ENCODE measurements at regions not wholly inside any gene's neighbourhood (a gene's known extent, or its start where the extent isn't known, plus 50 kb on each side); places are given as distances from the start of the nearest gene placed in this dataset.
A peak's percentile ranks its signal among the peaks of the same experiment; 100 is the strongest.

DNA sequence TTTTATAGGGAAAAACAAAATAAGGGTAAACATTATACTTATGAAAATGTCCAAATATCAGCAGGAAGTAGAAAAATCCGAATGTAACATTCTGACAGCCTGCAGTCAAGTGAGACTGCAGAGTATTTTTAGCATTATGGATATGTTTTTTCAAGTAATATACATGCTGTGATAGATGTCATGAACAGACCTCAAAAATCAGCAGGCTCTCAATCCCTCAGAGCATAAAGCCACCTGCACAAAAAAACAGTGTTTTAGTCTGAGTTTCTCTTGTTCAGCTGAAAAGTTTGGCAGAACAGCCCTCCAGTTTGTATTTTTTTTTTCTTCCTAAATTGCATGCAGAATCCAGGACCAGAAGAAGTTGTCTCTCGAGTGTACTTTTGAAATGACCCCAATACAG lies 219.1 kb upstream of the FMN2 start:
- DNase-seq (ENCODE audit: low read depth in 2 of 2, low spot score in 1 of 2): no peak

DNA sequence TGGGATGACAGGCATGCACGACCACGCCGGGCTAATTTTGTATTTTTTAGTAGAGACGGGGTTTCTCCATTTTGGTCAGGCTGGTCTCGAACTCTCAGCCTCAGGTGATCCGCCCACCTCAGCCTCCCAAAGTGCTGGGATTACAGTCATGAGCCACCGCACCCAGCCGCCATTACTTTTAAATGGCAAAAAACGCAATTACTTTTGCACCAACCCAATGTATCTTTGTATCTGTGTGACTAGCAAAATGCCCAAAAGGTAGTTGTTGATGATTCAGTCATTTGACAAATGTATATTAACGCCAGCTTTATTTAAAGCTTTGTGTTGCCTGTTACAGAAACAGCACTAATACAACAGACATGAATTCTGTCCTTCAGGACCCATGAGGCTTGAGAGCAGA lies 216.9 kb upstream of the FMN2 start:
- no peak for DNase-seq (ENCODE audit: low read depth in 2 of 2, low spot score in 1 of 2)

DNA sequence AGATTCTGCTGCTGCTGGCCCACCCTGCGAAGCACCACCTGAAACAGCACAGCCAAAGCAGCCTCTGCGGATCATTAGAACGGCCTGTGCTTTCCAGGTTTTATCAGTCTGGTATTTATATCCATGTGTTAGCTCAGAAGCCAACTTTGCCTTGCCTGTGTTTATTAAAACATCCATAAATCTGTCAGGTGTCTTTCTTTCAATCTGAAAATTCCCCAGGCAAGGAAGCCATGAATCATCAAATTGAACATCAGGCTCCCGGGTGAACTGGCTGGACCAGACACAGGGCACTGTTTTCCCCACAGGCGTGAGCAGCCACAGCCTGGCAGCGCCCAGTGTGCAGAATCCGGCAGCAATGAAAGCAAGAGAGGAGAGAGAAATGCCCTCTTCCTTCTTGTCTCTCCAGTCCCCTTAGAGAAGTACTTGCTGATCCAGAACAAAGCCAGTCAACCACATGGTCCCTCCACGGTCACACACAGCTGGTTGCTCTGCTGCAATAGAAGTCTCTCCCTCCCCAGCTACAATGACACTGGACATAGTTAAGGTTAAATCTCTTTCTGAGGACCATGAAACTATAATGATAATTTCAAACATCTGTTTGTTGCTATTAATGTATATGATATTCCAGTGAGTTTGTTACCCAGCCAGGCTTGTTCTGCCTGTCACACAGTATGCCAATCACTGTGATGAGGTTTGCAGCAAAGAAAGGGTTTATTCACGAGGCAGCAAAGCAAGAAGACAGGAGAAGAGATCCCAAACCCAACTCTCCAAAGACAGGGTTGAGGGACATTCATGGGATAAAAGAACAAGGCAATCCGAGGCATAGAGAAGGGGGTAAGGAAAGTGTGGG lies 212.1 kb upstream of the FMN2 start:
- no peak for DNase-seq (ENCODE audit: low read depth in 2 of 2, low spot score in 1 of 2)

DNA sequence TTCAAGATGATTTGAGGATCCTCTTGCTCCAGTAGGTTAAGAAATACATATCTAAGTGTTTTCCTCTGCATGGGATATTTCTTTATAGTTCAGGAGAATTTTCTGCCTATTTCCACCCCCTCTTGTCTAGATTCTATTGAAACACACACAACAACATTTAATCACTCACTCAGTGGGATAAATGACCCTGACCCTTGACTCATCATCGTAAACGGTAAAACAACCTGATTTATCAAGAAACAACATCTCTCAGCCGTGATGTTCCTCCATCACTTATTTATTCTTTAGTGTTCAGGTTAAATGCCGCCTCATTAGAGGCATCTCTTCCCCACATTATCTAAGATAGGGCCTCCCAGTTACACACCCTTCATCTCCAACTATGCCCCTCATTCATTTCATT lies 208.7 kb upstream of the FMN2 start:
- no peak for DNase-seq (ENCODE audit: low read depth in 2 of 2, low spot score in 1 of 2)

DNA sequence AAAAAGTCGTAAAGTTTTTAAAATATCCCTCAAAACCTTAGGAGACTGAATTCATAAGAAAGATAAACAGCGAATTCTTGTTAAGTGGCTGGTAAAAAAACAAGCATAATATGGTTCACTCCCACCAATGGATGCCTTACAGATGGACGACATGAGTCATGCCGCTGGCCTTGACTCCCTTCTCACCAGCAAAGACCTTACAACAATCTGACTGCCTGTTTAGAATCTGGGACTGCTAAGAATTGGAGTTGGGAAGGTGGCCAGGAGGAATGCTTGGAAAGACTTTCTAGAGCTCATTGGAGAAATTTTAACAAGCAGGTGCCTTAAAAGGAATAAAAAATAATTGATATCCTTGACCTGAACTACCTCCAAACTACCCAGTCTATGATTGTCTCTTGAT lies 206.9 kb upstream of the FMN2 start:
- DNase-seq (ENCODE audit: low read depth in 2 of 2, low spot score in 1 of 2): no peak

DNA sequence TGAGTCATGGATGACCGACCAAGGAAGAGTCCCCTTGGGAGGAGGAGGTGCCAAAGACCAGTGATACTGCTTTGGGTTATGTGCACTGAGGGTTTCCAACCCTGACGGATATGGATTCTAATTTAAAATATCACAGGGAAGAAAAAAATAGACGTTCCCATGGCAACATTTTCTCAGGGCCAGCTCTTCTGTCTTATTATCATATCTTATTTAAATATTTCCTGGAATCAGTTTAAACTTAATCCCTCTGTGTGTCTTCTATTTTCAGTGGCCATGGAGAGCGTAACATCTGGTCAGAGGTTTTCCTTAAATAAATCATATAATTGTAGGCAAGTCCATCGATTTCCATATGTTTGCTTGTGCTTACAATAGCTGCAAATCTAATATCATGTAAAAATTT lies 205.4 kb upstream of the FMN2 start:
- no peak for DNase-seq (ENCODE audit: low read depth in 2 of 2, low spot score in 1 of 2)

DNA sequence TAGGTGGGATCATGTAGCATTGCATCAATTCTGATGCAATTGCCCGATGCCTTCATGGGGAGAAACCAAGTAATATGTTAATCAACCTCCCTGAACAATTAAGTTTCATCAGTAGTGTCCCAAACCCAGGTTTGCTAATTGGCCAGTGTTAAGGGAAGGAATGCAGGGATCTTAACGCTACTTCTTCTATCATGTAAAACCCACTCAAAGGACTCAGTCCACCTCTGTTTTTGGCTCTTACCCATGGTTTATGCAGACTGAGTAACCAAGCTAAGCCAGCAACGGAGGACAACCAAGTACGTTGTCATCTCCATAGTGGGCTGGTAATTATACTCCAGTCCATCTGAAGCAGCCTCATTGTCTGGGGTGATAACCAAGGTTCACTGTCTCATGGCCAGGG lies 203.0 kb upstream of the FMN2 start:
- DNase-seq (ENCODE audit: low read depth in 2 of 2, low spot score in 1 of 2): no peak

DNA sequence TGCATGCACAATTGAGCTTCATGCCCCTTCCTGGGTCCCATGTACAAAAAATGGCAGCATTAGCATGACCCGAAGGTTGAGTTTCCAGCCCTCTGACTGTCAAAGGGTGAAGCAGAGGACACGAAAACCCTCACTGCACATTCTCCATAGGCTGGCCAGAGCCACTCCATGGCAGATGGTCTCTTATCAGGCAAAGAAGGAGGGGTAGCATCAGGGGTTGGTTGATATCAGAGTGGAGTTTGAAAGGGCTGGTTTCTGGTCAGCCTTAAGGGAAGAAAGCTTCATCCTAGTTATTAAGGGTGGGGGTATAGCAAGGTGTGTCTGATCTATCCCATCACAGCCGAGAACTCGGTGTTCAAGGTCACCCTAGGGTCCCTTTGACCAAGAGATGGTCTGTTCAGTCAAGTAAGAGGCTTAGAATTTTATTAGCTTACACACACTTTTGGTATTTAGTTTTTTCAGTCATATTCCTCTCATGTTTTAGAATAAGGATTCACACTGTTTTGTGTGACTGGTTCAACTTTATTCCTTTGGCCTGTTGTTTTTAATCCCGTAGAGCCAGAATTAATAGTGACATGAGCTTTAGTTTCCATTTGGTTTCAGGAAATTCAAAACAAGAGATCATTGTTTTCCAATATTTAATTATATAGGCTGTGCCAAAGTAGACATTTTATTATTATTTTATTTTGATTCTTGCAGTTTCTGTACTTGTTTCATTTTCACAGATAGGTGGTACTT lies 199.9 kb upstream of the FMN2 start:
- no peak for DNase-seq (ENCODE audit: low read depth in 2 of 2, low spot score in 1 of 2)

DNA sequence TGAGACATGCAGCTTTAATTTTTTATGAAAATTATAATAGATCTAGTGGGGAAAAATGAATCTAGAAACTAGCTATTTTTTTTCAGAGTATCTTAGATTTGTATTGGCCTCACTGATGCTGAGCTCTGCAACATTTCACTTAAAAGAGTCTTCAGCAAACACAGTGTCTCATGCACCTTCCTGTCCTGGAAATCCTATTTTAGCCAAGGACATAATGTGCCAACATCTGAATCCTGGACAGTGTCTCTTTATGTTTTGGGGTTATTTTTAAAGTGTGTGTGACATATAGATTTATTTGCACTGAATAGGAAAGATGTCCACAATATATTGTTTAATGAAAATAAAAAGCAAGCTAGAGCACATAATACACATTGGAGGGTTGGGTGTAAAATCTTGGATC lies 199.1 kb upstream of the FMN2 start:
- DNase-seq (ENCODE audit: low read depth in 2 of 2, low spot score in 1 of 2): no peak

DNA sequence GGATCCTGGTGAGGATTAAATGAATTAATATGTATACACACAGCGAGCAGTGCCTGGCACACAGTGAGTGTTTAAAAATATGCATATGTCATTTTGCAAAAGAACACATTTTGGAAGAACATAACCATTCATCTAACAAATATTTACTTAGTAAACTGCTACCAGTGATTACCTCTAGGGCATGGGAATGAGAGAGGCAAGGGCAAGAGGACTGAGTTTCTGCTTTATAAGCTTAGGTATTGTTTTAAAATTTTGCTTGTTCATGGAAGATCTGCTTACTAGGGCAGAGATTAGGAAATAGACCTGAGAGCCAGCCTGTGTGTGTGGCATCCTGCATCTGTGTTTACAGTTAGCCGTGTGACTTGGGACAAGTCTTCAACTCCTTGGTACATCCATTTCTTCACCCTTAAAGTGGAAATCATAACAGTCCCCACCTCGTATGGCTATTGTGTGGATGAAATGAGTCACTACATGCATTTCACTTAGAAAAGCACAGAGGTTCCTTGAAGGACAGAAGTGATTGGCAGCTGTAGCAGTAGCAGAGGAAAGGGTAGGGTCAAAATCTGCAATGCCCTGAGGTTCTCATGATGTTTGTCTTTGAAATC lies 198.5 kb upstream of the FMN2 start:
- DNase-seq (ENCODE audit: low read depth in 2 of 2, low spot score in 1 of 2): no peak

DNA sequence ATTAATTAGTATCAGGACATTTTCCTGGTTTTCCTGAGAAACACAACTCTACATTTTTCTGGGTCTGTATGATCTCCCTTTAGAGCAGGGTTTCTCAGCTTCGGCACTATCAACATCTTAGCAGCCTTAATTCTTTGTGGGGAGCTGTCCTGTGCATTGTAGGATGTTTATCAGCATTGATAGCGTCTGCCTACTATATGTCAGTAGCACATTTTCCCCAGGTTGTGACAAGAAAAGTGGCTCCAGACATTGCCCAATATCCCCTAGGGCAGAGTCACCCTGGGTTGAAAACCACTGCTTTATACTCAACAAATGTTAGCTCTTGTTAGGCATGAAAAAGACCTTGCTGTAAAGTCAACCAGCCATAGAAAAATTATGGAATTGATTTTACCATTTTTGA lies 195.1 kb upstream of the FMN2 start:
- DNase-seq (ENCODE audit: low read depth in 2 of 2, low spot score in 1 of 2): no peak

DNA sequence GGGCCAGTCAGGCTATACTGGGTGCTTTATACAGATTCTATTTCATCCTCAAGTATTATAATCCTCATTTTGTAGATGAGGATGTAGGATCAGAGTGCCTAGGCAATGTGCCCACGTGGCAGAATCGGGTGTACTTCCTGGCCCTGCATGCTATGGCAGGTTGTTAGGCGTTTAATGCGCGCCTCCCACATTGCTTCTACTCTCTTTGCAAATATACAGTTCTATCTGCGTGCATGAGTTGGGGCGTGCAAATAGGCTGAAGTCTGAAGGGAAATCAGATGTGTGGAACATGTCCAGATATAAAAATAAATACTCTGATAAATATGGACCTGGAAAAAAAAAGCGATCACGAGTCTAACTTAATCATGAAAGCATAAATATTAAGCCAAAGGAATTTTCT lies 194.7 kb upstream of the FMN2 start:
- DNase-seq (ENCODE audit: low read depth in 2 of 2, low spot score in 1 of 2): no peak

DNA sequence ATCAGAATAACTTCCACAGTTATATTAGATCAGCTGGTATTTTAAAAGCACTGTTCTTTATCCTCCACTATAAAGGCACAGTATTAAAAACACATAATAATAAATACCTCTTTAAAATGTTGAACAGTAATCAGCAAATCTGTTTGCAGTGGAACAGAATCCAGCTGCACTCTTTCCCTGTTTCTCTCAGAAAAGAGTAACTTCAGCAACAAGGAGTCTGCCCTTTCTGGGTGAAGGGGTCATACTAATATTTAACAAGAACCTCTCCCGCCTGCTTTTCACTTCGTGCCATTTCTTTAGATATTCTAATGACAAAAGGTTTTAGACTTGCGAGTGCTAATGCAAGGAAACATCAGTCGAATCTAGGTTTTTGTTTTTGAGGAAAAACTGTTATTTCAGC lies 194.2 kb upstream of the FMN2 start:
- DNase-seq (ENCODE audit: low read depth in 2 of 2, low spot score in 1 of 2): no peak

DNA sequence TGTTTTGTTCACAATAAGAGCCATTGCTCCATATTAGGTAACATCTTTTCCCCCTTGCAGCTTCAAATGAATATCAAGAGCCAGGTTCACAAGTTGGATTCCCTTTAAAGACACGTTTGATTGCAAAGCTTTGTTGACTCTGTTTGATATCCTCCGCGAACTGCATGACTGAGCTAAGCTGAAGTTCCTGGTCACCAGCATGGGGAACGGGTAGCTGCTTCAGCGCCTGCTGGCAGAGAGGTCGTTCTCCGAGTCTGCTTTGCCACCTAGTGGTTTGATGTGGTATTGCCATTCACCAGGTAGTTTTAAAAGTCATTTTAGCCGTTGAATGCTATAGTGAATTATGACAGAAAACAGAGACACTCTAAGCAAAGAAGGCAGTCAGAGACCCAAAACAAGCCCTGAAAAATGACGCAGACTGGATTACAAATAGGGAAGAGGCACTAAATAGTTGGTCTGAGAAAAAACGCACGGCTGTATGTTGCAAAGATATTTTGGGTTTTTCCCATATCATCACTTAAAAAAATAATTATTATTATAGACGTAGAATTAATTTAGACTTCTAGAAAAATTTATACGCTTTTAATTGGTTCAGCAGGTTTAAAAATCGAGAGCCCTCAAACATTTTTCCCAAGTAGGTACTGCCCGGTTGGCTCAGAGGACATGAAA lies 193.5 kb upstream of the FMN2 start:
- DNase-seq (ENCODE audit: low read depth in 2 of 2, low spot score in 1 of 2): peak; percentile 33 to 50

DNA sequence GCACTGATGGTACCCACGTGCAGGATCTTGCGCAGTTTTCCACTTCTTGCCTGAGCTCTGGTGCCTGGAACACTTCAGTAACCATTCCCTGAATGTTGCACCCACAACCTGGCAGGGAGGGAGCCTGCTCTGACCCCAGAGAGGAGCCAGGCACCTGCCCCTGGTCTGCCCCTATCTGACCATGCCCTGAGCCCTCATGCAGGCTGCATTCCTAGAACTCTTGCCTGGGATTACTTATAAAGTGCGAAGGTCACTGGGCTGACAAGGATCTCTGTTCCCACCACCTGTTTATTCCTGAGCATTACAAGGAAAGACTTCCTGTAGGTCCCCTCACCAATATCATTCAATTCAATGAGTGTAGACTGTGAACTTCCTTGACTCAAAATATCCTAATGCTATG lies 191.9 kb upstream of the FMN2 start:
- no peak for DNase-seq (ENCODE audit: low read depth in 2 of 2, low spot score in 1 of 2)

DNA sequence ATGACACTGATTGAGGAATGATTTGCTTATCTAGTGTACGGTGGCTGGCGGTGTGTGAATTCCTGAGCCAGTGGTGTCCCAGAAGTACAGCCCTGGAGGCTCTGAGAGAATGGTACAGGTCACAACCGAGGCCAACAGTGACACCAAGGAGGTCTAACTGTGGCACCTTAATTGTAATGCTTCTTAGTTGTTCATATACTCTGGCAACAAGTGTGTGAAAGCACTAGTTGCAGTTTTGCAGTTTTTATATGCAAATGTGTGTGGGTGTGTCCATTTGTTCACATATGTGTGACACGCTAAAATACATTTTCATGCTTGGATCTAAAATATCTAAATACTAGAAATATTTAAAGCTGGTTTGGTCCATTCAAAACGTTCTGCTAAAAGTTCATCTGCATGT lies 185.3 kb upstream of the FMN2 start:
- no peak for DNase-seq (ENCODE audit: low read depth in 2 of 2, low spot score in 1 of 2)

DNA sequence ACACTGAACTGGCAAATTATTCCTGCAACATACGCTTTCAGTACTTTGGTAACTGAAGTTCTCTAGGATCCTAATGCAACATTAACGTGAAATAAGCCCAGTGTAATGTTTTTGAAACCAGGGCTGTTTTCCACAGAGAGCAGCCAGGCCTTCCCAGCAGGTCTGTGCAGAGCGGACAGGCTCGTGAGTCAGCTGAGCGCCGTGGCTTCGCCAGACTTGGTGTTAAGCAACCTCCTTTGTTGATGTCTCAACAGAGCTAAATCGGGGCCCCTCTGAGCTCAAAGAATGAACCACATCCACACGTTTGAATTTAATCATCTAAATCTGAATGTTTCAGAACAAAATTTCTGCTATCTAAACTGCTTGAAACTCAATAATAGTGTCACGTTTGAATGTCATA lies 181.8 kb upstream of the FMN2 start:
- DNase-seq (ENCODE audit: low read depth in 2 of 2, low spot score in 1 of 2): no peak

DNA sequence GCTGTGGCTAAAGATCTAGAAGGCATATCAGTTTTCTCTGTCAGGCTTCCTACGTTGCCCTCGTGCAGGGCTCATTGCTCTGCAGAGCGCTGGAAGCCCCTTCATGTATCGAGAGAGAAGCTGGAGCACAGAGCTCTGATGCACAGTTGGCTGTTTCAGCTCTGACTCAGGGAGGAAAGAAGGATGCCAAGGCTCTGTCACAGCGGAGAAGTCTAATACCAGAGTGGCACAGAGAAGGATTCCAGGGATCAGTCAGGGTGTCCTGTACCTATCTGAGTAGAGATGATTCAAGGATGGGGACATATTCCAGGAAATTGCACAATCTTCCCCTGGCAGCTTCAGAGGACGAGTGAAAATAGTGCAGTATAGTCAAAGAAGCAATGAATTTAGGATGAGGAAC lies 179.2 kb upstream of the FMN2 start:
- no peak for DNase-seq (ENCODE audit: low read depth in 2 of 2, low spot score in 1 of 2)

DNA sequence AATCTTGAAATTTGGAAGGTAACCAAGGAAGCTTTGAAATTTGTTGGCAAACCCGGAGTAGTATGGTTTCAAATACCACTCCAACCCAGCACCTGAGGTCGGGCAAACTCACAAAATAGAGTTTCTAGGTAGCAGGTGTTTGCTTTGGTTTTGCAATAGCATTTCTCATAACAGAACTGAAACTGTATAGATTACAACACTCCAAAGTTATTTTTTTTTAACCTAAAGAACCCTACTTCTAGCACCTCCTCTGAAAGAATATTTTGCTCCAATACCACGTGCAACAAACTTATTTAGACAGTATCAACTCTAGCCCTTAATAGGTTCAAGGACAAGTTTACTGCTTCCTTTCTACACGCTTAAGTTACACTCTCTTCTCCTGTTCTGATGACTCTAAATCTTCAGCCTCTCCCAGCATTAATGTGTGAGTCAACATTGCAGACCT lies 178.5 kb upstream of the FMN2 start:
- no peak for DNase-seq (ENCODE audit: low read depth in 2 of 2, low spot score in 1 of 2)

DNA sequence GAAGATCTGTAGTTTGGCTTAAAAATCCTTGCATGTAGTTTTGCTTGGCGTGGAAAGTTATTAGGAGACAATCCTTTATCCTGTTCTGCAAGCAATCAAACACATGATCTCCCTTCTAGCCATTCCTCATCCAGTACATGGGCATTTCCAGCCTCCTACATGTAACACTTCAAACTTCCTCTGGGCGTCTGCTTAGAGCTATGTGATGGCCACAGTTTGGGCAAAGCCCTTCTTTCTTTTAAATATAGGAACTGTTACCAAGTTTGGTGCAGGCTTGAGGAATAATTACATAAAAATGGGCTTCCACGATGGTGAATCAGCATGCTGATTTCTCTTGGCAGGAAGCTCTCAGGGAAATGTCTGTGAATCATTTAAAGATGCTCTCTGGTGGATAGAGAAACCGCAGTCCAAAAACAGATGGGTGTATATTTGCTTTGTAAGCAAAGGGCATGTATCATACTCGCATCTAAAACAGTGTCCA lies 176.9 kb upstream of the FMN2 start:
- DNase-seq (ENCODE audit: low read depth in 2 of 2, low spot score in 1 of 2): no peak

DNA sequence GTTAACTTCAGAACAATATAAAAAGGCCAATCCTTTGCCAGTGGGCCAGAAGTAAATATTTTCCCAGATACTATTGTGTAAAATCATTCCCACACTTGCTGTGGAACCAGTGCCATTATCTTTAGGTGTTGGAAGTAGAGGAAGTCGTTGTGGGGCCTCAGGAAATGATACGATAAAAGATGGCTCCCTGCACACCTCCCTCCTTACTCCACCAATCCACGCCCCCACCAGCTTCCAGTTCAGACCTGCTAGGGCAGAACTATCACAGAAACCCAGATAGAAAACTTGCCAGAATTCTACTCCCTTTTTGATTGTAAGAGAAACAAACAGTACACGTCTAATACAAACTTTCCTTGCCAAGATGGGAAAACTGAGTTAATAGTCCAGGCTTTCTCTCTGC lies 173.0 kb upstream of the FMN2 start:
- DNase-seq (ENCODE audit: low read depth in 2 of 2, low spot score in 1 of 2): no peak

DNA sequence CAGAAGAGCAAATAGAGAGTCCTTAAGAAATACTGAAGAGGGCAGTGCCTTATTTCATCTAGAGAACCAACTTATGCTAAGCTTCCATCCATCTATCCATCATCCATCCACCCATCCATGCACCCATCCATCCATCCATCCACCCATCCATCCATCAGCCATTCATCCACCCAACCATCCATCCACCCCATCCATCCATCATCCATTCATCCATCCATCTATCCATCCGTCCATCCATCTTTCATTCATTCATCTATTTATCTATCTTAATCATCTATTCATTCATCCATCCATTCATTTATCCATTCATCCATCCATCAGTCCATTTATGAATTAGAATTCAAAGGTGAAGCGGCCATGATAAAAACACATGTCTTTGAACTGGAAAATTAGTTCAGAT lies 171.5 kb upstream of the FMN2 start:
- no peak for DNase-seq (ENCODE audit: low read depth in 2 of 2, low spot score in 1 of 2)
